ENCODE measurements at regions not wholly inside any gene's neighbourhood (a gene's known extent, or its start where the extent isn't known, plus 50 kb on each side); places are given as distances from the start of the nearest gene placed in this dataset.

DNA sequence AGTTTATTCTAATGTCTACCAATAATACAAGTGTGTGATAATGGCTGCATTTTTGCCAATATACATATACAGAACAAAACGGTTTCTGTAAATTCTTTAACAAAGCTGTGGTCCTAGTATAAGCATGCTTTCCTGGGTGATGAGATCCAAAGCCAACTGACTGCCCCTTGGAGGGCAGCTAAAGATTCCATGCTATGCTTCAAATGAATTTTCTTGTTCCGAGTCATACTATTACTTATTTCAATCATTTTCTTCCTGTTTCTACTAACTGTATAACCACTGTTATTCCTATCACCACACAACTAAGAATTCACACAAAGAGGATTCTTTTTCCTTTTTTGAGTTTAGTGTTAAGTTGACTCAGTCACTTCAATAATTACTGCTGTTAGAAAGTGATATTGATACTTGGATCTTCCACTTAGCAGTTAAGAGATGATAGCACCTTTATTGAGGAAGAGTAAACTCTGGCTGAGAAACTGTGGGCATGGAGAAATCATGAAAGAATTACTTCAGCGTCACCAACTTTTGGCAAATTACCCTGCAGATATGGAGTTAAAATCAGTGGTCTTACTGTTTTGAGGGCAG lies 197.5 kb downstream of the ARL4A start:
- no peak overlapping the region for H3K4me2 ChIP-seq (replicated peaks; ENCODE audit: low read depth, low read length, poor library complexity, severe bottlenecking)

DNA sequence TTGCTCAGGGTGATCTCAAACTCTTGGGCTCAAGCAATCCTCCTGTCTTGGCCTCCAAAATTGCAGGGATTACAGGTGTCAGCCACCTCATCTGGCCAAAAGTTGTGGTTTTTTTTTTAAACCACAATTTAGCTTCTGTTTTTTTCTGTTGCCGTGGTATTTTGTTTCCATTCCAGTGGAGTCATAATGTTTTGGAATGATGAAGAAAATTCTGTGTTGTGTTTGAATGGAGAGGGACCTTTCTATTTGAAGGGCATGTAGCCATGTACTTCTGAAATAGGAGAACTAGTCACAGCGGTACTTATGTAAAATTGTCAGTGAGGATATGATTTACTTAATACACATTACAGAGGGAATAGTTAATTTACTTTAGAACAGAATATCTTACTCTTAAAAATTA lies 201.3 kb downstream of the ARL4A start:
- Mint-ChIP-seq H3K27me3 (peaks cover 2% of the 10 kb centered on the region), H3K4me1 (no peaks in the 10 kb centered on the region), H3K27ac (no peak overlapping the region), H3K4me3 (no peak overlapping the region), H3K9me3 (ENCODE audit: insufficient read depth) (no peaks in the 10 kb centered on the region)
- ATAC-seq (ENCODE audit: low read depth): no peak
- no CpG with 5 or more reads among the region's 2 CpGs for WGBS (ENCODE audit: insufficient coverage)
- TF ChIP-seq, protein P1, sequence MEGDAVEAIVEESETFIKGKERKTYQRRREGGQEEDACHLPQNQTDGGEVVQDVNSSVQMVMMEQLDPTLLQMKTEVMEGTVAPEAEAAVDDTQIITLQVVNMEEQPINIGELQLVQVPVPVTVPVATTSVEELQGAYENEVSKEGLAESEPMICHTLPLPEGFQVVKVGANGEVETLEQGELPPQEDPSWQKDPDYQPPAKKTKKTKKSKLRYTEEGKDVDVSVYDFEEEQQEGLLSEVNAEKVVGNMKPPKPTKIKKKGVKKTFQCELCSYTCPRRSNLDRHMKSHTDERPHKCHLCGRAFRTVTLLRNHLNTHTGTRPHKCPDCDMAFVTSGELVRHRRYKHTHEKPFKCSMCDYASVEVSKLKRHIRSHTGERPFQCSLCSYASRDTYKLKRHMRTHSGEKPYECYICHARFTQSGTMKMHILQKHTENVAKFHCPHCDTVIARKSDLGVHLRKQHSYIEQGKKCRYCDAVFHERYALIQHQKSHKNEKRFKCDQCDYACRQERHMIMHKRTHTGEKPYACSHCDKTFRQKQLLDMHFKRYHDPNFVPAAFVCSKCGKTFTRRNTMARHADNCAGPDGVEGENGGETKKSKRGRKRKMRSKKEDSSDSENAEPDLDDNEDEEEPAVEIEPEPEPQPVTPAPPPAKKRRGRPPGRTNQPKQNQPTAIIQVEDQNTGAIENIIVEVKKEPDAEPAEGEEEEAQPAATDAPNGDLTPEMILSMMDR (IDR thresholded peaks at IDR 0.05): no peak
- no peak for TF ChIP-seq EZH2 (IDR thresholded peaks at IDR 0.05; ENCODE audit: borderline replicate concordance, insufficient read depth, low read depth, low read length, poor library complexity, severe bottlenecking)
- Histone ChIP-seq H3K4me1 (ENCODE audit: control insufficient read depth in 2 of 2, insufficient read depth in 2 of 2, low read length in 2 of 2) (no peaks in the 10 kb centered on the region), H3K4me3 (ENCODE audit: control extremely low read depth in 1 of 5, extremely low read depth in 1 of 5, insufficient read depth in 1 of 5, low read depth in 2 of 5, low read length in 4 of 5) (no peak overlapping the region), H3K79me2 (ENCODE audit: control insufficient read depth, insufficient read depth, low read length) (no peaks in the 10 kb centered on the region), H2AFZ (ENCODE audit: insufficient read depth, low read depth, low read length, poor library complexity, severe bottlenecking) (no peak overlapping the region), H3K4me2 (replicated peaks; ENCODE audit: low read depth, low read length, poor library complexity, severe bottlenecking) (no peak overlapping the region), H3K36me3 (replicated peaks in 1 of 2; ENCODE audit: control extremely low read depth in 1 of 2, control insufficient read depth in 1 of 2, extremely low read depth in 1 of 2, insufficient read depth in 2 of 2, low read length in 1 of 2) (no peaks in the 10 kb centered on the region), H3K27ac (ENCODE audit: low read length in 2 of 2) (no peak overlapping the region), H3K27me3 (replicated peaks in 1 of 4; ENCODE audit: control extremely low read depth in 1 of 4, control insufficient read depth in 3 of 4, insufficient read depth in 4 of 4, low read length in 3 of 4) (no peaks in the 10 kb centered on the region), H3K9ac (ENCODE audit: low read length) (no peak overlapping the region), H4K20me1 (ENCODE audit: control insufficient read depth, insufficient read depth, low read length, poor library complexity, severe bottlenecking) (no peaks in the 10 kb centered on the region), H3K9me3 (ENCODE audit: control extremely low read depth in 1 of 3, control insufficient read depth in 2 of 3, insufficient read depth in 1 of 3, low read length in 2 of 3) (no peaks in the 10 kb centered on the region)
- DNase-seq: no peak
- POLR2A ChIA-PET: no interaction called here
- CTCF ChIA-PET: no interaction called here
- intact Hi-C loops (cut with micrococcal nuclease): no loop called here

More for the DNA sequence above, 197.5 kb downstream of the ARL4A start:
- Mint-ChIP-seq H3K9me3 (ENCODE audit: insufficient read depth) (peaks cover 4% of the 10 kb centered on the region), H3K27ac (no peak overlapping the region), H3K27me3 (peaks cover 2% of the 10 kb centered on the region), H3K4me1 (no peaks in the 10 kb centered on the region), H3K4me3 (no peak overlapping the region)
- Histone ChIP-seq H2AFZ (ENCODE audit: insufficient read depth, low read depth, low read length, poor library complexity, severe bottlenecking) (no peak overlapping the region), H3K9ac (ENCODE audit: low read length) (no peak overlapping the region), H3K9me3 (ENCODE audit: control extremely low read depth in 1 of 3, control insufficient read depth in 2 of 3, insufficient read depth in 1 of 3, low read length in 2 of 3) (no peaks in the 10 kb centered on the region), H4K20me1 (ENCODE audit: control insufficient read depth, insufficient read depth, low read length, poor library complexity, severe bottlenecking) (no peaks in the 10 kb centered on the region), H3K27me3 (replicated peaks in 1 of 4; ENCODE audit: control extremely low read depth in 1 of 4, control insufficient read depth in 3 of 4, insufficient read depth in 4 of 4, low read length in 3 of 4) (no peaks in the 10 kb centered on the region), H3K4me3 (ENCODE audit: control extremely low read depth in 1 of 5, extremely low read depth in 1 of 5, insufficient read depth in 1 of 5, low read depth in 2 of 5, low read length in 4 of 5) (no peak overlapping the region), H3K27ac (ENCODE audit: low read length in 2 of 2) (no peak overlapping the region), H3K79me2 (ENCODE audit: control insufficient read depth, insufficient read depth, low read length) (no peaks in the 10 kb centered on the region), H3K36me3 (replicated peaks in 1 of 2; ENCODE audit: control extremely low read depth in 1 of 2, control insufficient read depth in 1 of 2, extremely low read depth in 1 of 2, insufficient read depth in 2 of 2, low read length in 1 of 2) (no peaks in the 10 kb centered on the region), H3K4me1 (ENCODE audit: control insufficient read depth in 2 of 2, insufficient read depth in 2 of 2, low read length in 2 of 2) (no peaks in the 10 kb centered on the region)
- WGBS (ENCODE audit: insufficient coverage): 83% methylated on average over 1 of the region's 3 CpGs
- TF ChIP-seq EZH2 (IDR thresholded peaks at IDR 0.05; ENCODE audit: borderline replicate concordance, insufficient read depth, low read depth, low read length, poor library complexity, severe bottlenecking): no peak
- TF ChIP-seq, protein P1 (IDR thresholded peaks at IDR 0.05): no peak
- ChIA-PET CTCF (no interaction called here), POLR2A (no interaction called here)
- no peak for ATAC-seq (ENCODE audit: low read depth)
- no peak for DNase-seq
- intact Hi-C loops (cut with micrococcal nuclease): no loop called here
